GM23338 (cell line): ENCODE measurements at regions not wholly inside any gene's neighbourhood (a gene's known extent, or its start where the extent isn't known, plus 50 kb on each side); places are given as distances from the start of the nearest gene placed in this dataset.

Experiments used
- ATAC-seq: fragments of 200-7000 bp; cut with Tn5 transposase; 3 replicates; pipeline ENCODE4 v1.9.1; 2020
- DNase-seq: peaks from one replicate; pipeline ENCODE4 v3.0.0-alpha.2; 2015; ENCODE audit warnings: low spot score
- H2AFZ ChIP-seq: fragments of 200-600 bp; sonication (generic); 2 replicates; pipeline ENCODE4 v1.8.0; 2016; ENCODE audit warnings: antibody characterized with exemption, mild to moderate bottlenecking, moderate library complexity
- H3F3A ChIP-seq: fragments of 200-600 bp; sonication (generic); replicated peaks from 2 replicates; pipeline ENCODE4 v1.8.0; 2017; ENCODE audit warnings: antibody characterized with exemption, mixed run types, low read depth
- H3K27ac ChIP-seq: fragments of 200-600 bp; sonication (generic); 2 replicates; pipeline ENCODE4 v1.6.1; 2016; ENCODE audit warnings: low read depth
- H3K27me3 ChIP-seq: fragments of 200-600 bp; sonication (generic); 2 replicates; pipeline ENCODE4 v1.8.0; 2016; ENCODE audit warnings: mild to moderate bottlenecking, mixed run types, moderate library complexity; ENCODE audit not compliant: insufficient read depth
- H3K36me3 ChIP-seq: fragments of 200-600 bp; sonication (generic); 2 replicates; pipeline ENCODE4 v1.8.0; 2016; ENCODE audit warnings: mild to moderate bottlenecking; ENCODE audit not compliant: insufficient read depth
- H3K4me1 ChIP-seq: fragments of 200-600 bp; sonication (generic); 2 replicates; pipeline ENCODE4 v1.8.0; 2016; ENCODE audit warnings: mild to moderate bottlenecking, moderate library complexity; ENCODE audit not compliant: insufficient read depth
- H3K4me2 ChIP-seq: fragments of 200-600 bp; sonication (generic); 2 replicates; pipeline ENCODE4 v1.7.1; 2017; ENCODE audit warnings: mixed run types
- H3K4me3 ChIP-seq: fragments of 200-600 bp; sonication (generic); 2 replicates; pipeline ENCODE4 v1.6.1; 2016; ENCODE audit warnings: mixed run types
- H3K79me2 ChIP-seq: fragments of 200-600 bp; sonication (generic); replicated peaks from 2 replicates; pipeline ENCODE4 v1.8.0; 2017; ENCODE audit warnings: mild to moderate bottlenecking; ENCODE audit not compliant: insufficient read depth
- H3K9me2 ChIP-seq: fragments of 200-600 bp; sonication (generic); 2 replicates; pipeline ENCODE4 v1.8.0; 2017; ENCODE audit not compliant: insufficient read depth
- H4K20me1 ChIP-seq: fragments of 200-600 bp; sonication (generic); replicated peaks from 2 replicates; pipeline ENCODE4 v1.8.0; 2017; ENCODE audit warnings: mild to moderate bottlenecking; ENCODE audit not compliant: insufficient read depth
- H3K27ac Mint-ChIP-seq: 2 replicates; pipeline ENCODE4 v1.8.0; 2020; ENCODE audit warnings: inconsistent platforms, mild to moderate bottlenecking, moderate library complexity, mixed read lengths
- H3K27me3 Mint-ChIP-seq: 3 replicates; pipeline ENCODE4 v1.8.0; 2022; ENCODE audit warnings: low read depth, mild to moderate bottlenecking, moderate library complexity, mixed read lengths, inconsistent platforms; ENCODE audit not compliant: insufficient read depth, poor library complexity
- H3K36me3 Mint-ChIP-seq: 3 replicates; pipeline ENCODE4 v1.8.0; 2021; ENCODE audit warnings: low read depth, mild to moderate bottlenecking, inconsistent platforms, moderate library complexity, mixed read lengths
- H3K4me1 Mint-ChIP-seq: 3 replicates; pipeline ENCODE4 v1.8.0; 2020; ENCODE audit warnings: mild to moderate bottlenecking, inconsistent platforms, mixed read lengths
- H3K4me3 Mint-ChIP-seq: 3 replicates; pipeline ENCODE4 v1.8.0; 2021; ENCODE audit warnings: moderate library complexity, mild to moderate bottlenecking, inconsistent platforms, mixed read lengths
- H3K9me3 Mint-ChIP-seq: 3 replicates; pipeline ENCODE4 v1.8.0; 2020; ENCODE audit warnings: moderate library complexity, mild to moderate bottlenecking, inconsistent platforms, mixed read lengths
- CREB1 ChIP-seq: fragments of 250-450 bp; sonication (Bioruptor Pico); IDR thresholded peaks from 2 replicates; pipeline ENCODE4 v1.5.0; 2020; ENCODE audit warnings: low read depth, mild to moderate bottlenecking, moderate library complexity
- EZH2 ChIP-seq: fragments of 200-600 bp; sonication (generic); IDR thresholded peaks from one replicate; pipeline ENCODE4 v1.8.0; 2017; ENCODE audit warnings: antibody characterized with exemption, mild to moderate bottlenecking, low read depth; ENCODE audit not compliant: unreplicated experiment
- EZH2phosphoT487 ChIP-seq: fragments of 200-600 bp; sonication (generic); IDR thresholded peaks from one replicate; pipeline ENCODE4 v1.8.1; 2018; ENCODE audit warnings: antibody characterized with exemption; ENCODE audit not compliant: unreplicated experiment
- JUNB ChIP-seq: IDR thresholded peaks from one replicate; pipeline ENCODE4 v1.6.1; 2016; ENCODE audit warnings: antibody characterized with exemption; ENCODE audit not compliant: unreplicated experiment
- NANOG ChIP-seq: IDR thresholded peaks from 2 replicates; pipeline ENCODE4 v1.6.1; 2016; ENCODE audit warnings: antibody characterized with exemption, borderline replicate concordance
- POLR2AphosphoS5 ChIP-seq: IDR thresholded peaks from 2 replicates; pipeline ENCODE4 v1.6.1; 2016; ENCODE audit warnings: antibody characterized with exemption, low read depth
- STAT1 ChIP-seq: IDR thresholded peaks from one replicate; pipeline ENCODE4 v1.6.1; 2016; ENCODE audit warnings: antibody characterized with exemption; ENCODE audit not compliant: unreplicated experiment
- ZNF114 ChIP-seq: fragments of 250-450 bp; sonication (Bioruptor Pico); IDR thresholded peaks from 2 replicates; pipeline ENCODE4 v1.5.0; 2020; ENCODE audit warnings: mild to moderate bottlenecking, moderate library complexity
- ZNF331 ChIP-seq: fragments of 250-450 bp; sonication (Bioruptor Pico); IDR thresholded peaks from 2 replicates; pipeline ENCODE4 v1.5.0; 2020; ENCODE audit warnings: low read depth, mild to moderate bottlenecking, moderate library complexity
- TF ChIP-seq, protein P1 (sequence below): IDR thresholded peaks from 2 replicates; pipeline ENCODE4 v1.6.1; 2016; ENCODE audit warnings: antibody characterized with exemption
- TF ChIP-seq, protein P2 (sequence below): fragments of 250-450 bp; sonication (Bioruptor Pico); IDR thresholded peaks from 2 replicates; pipeline ENCODE4 v1.5.0; 2020; ENCODE audit warnings: mild to moderate bottlenecking, moderate library complexity
- TF ChIP-seq, protein P3 (sequence below), 2 experiments: fragments of 200-600 bp in 1 of 2; sonication (generic) in 1 of 2; conservative IDR thresholded peaks; 2 replicates each; pipeline versions ENCODE4 v1.5.1 to v1.6.1; 2016 to 2017; ENCODE audit warnings: antibody characterized with exemption in 2 of 2, low read depth in 2 of 2, mild to moderate bottlenecking in 2 of 2, moderate library complexity in 1 of 2
- TF ChIP-seq, protein P4 (sequence below): IDR thresholded peaks from one replicate; pipeline ENCODE4 v1.6.1; 2018; ENCODE audit warnings: antibody characterized with exemption; ENCODE audit not compliant: unreplicated experiment

DNA sequence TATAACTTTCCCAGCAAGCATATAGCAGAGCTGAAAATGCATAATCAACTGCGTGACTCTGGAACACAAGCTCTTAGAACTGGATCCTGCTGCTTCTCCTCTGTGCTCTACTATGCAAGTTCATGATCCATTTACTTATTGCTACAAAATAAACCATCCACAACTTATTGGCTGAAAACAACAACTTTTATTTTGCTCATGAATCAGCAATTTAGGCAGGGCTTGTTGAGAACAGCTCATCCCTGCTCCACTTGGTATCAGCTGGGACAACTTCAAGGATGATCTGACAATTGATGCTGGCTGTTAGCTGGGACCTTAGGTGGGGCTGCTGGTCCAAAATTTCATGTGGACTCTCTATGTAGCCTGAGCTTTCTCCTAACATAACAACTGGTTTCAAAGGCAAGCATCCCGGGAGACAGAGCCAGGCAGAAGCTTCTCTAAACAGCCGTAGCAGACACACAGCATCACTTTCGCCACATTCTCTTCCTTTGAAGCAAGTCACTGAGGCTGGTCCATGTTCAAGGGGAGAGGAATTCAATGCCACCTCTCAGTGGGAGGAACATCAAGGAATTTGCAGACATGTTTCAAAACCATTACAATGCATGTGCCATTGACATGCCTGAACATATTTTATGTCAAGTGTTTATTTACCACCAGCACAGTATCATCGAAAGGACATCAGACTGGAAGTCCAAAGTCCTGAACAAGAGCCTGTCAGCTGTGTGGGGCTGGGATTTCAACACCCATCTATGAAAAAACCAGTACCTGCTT lies 153.1 kb upstream of the PKDCC start:
- H3K36me3 Mint-ChIP-seq: no peaks in the 10 kb centered on the region
- ATAC-seq (no peak), DNase-seq (no peak)
- no peaks in the 10 kb centered on the region for H3K9me3 Mint-ChIP-seq
- no peaks in the 10 kb centered on the region for H4K20me1 ChIP-seq
- TF ChIP-seq, protein P1, sequence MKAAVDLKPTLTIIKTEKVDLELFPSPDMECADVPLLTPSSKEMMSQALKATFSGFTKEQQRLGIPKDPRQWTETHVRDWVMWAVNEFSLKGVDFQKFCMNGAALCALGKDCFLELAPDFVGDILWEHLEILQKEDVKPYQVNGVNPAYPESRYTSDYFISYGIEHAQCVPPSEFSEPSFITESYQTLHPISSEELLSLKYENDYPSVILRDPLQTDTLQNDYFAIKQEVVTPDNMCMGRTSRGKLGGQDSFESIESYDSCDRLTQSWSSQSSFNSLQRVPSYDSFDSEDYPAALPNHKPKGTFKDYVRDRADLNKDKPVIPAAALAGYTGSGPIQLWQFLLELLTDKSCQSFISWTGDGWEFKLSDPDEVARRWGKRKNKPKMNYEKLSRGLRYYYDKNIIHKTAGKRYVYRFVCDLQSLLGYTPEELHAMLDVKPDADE: no peak
- TF ChIP-seq EZH2 (no peak), EZH2phosphoT487 (no peak), POLR2AphosphoS5 (no peak), NANOG (no peak), CREB1 (no peak), ZNF114 (CRISPR knock-in tag) (no peak), ZNF331 (no peak), STAT1 (no peak), JUNB (no peak)
- TF ChIP-seq, protein P2, sequence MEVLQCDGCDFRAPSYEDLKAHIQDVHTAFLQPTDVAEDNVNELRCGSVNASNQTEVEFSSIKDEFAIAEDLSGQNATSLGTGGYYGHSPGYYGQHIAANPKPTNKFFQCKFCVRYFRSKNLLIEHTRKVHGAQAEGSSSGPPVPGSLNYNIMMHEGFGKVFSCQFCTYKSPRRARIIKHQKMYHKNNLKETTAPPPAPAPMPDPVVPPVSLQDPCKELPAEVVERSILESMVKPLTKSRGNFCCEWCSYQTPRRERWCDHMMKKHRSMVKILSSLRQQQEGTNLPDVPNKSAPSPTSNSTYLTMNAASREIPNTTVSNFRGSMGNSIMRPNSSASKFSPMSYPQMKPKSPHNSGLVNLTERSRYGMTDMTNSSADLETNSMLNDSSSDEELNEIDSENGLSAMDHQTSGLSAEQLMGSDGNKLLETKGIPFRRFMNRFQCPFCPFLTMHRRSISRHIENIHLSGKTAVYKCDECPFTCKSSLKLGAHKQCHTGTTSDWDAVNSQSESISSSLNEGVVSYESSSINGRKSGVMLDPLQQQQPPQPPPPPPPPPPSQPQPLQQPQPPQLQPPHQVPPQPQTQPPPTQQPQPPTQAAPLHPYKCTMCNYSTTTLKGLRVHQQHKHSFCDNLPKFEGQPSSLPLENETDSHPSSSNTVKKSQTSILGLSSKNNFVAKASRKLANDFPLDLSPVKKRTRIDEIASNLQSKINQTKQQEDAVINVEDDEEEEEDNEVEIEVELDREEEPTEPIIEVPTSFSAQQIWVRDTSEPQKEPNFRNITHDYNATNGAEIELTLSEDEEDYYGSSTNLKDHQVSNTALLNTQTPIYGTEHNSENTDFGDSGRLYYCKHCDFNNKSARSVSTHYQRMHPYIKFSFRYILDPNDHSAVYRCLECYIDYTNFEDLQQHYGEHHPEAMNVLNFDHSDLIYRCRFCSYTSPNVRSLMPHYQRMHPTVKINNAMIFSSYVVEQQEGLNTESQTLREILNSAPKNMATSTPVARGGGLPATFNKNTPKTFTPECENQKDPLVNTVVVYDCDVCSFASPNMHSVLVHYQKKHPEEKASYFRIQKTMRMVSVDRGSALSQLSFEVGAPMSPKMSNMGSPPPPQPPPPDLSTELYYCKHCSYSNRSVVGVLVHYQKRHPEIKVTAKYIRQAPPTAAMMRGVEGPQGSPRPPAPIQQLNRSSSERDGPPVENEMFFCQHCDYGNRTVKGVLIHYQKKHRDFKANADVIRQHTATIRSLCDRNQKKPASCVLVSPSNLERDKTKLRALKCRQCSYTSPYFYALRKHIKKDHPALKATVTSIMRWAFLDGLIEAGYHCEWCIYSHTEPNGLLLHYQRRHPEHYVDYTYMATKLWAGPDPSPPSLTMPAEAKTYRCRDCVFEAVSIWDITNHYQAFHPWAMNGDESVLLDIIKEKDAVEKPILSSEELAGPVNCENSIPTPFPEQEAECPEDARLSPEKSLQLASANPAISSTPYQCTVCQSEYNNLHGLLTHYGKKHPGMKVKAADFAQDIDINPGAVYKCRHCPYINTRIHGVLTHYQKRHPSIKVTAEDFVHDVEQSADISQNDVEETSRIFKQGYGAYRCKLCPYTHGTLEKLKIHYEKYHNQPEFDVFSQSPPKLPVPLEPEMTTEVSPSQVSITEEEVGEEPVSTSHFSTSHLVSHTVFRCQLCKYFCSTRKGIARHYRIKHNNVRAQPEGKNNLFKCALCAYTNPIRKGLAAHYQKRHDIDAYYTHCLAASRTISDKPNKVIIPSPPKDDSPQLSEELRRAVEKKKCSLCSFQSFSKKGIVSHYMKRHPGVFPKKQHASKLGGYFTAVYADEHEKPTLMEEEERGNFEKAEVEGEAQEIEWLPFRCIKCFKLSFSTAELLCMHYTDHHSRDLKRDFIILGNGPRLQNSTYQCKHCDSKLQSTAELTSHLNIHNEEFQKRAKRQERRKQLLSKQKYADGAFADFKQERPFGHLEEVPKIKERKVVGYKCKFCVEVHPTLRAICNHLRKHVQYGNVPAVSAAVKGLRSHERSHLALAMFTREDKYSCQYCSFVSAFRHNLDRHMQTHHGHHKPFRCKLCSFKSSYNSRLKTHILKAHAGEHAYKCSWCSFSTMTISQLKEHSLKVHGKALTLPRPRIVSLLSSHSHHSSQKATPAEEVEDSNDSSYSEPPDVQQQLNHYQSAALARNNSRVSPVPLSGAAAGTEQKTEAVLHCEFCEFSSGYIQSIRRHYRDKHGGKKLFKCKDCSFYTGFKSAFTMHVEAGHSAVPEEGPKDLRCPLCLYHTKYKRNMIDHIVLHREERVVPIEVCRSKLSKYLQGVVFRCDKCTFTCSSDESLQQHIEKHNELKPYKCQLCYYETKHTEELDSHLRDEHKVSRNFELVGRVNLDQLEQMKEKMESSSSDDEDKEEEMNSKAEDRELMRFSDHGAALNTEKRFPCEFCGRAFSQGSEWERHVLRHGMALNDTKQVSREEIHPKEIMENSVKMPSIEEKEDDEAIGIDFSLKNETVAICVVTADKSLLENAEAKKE (CRISPR knock-in tag): no peak
- TF ChIP-seq, protein P3, sequence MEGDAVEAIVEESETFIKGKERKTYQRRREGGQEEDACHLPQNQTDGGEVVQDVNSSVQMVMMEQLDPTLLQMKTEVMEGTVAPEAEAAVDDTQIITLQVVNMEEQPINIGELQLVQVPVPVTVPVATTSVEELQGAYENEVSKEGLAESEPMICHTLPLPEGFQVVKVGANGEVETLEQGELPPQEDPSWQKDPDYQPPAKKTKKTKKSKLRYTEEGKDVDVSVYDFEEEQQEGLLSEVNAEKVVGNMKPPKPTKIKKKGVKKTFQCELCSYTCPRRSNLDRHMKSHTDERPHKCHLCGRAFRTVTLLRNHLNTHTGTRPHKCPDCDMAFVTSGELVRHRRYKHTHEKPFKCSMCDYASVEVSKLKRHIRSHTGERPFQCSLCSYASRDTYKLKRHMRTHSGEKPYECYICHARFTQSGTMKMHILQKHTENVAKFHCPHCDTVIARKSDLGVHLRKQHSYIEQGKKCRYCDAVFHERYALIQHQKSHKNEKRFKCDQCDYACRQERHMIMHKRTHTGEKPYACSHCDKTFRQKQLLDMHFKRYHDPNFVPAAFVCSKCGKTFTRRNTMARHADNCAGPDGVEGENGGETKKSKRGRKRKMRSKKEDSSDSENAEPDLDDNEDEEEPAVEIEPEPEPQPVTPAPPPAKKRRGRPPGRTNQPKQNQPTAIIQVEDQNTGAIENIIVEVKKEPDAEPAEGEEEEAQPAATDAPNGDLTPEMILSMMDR (conservative IDR thresholded peaks at IDR 0.05; ENCODE audit: low read depth in 2 of 2): no peak
- TF ChIP-seq, protein P4, sequence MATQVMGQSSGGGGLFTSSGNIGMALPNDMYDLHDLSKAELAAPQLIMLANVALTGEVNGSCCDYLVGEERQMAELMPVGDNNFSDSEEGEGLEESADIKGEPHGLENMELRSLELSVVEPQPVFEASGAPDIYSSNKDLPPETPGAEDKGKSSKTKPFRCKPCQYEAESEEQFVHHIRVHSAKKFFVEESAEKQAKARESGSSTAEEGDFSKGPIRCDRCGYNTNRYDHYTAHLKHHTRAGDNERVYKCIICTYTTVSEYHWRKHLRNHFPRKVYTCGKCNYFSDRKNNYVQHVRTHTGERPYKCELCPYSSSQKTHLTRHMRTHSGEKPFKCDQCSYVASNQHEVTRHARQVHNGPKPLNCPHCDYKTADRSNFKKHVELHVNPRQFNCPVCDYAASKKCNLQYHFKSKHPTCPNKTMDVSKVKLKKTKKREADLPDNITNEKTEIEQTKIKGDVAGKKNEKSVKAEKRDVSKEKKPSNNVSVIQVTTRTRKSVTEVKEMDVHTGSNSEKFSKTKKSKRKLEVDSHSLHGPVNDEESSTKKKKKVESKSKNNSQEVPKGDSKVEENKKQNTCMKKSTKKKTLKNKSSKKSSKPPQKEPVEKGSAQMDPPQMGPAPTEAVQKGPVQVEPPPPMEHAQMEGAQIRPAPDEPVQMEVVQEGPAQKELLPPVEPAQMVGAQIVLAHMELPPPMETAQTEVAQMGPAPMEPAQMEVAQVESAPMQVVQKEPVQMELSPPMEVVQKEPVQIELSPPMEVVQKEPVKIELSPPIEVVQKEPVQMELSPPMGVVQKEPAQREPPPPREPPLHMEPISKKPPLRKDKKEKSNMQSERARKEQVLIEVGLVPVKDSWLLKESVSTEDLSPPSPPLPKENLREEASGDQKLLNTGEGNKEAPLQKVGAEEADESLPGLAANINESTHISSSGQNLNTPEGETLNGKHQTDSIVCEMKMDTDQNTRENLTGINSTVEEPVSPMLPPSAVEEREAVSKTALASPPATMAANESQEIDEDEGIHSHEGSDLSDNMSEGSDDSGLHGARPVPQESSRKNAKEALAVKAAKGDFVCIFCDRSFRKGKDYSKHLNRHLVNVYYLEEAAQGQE: no peak
- H3K27ac ChIP-seq: no peak overlapping the region
- H3K27me3 ChIP-seq: no peaks in the 10 kb centered on the region
- no peak overlapping the region for H3K4me3 ChIP-seq
- no peaks in the 10 kb centered on the region for H3K79me2 ChIP-seq
- peaks cover 6% of the 10 kb centered on the region for H3K27me3 Mint-ChIP-seq
- no peaks in the 10 kb centered on the region for H3K4me1 Mint-ChIP-seq
- H3K4me1 ChIP-seq: no peaks in the 10 kb centered on the region
- H3K9me2 ChIP-seq: peaks cover 4% of the 10 kb centered on the region; the same call in 1 of the 2 replicates
- no peaks in the 10 kb centered on the region for H3F3A ChIP-seq
- H3K27ac Mint-ChIP-seq: no peak overlapping the region
- no peaks in the 10 kb centered on the region for H3K36me3 ChIP-seq
- no peak overlapping the region; the same call in 1 of the 2 replicates for H2AFZ ChIP-seq
- no peak overlapping the region for H3K4me3 Mint-ChIP-seq
- H3K4me2 ChIP-seq: no peak overlapping the region
